SIG-M5 treated with dmso at 0.1 percent for 504 hours (cell line): ENCODE measurements at regions not wholly inside any gene's neighbourhood (a gene's known extent, or its start where the extent isn't known, plus 50 kb on each side); places are given as distances from the start of the nearest gene placed in this dataset.
A peak's percentile ranks its signal among the peaks of the same experiment; 100 is the strongest.
"Not testable (repeated sequence)": the region's sequence is repeated elsewhere in the genome, so short reads cannot be mapped to it uniquely, and the experiment has no call there.

Experiments used
- DNase-seq: peaks from one replicate; lab custom pipeline; 2025; ENCODE audit not compliant: unreplicated experiment; lab: John Stamatoyannopoulos, UW

GRCh38 chr14:26319139-26319864, 278.5 kb downstream of the NOVA1 start:
- no peak for DNase-seq

GRCh38 chr14:26304056-26304455, 293.8 kb downstream of the NOVA1 start:
- DNase-seq: no peak

- DNase-seq: peak; percentile 21
Observed at GRCh38 chr14:26293909-26294308, 303.9 kb downstream of the NOVA1 start.

GRCh38 chr14:26289891-26290486, 307.8 kb downstream of the NOVA1 start:
- no peak for DNase-seq

- DNase-seq: no peak
Observed at GRCh38 chr14:26286913-26287205, 311.0 kb downstream of the NOVA1 start.

- DNase-seq: no peak
Observed at GRCh38 chr14:26286081-26286912, 311.5 kb downstream of the NOVA1 start.

GRCh38 chr14:26282578-26282977, 315.3 kb downstream of the NOVA1 start:
- no peak for DNase-seq

GRCh38 chr14:26282011-26282410, 315.8 kb downstream of the NOVA1 start:
- DNase-seq: not testable (repeated sequence)

GRCh38 chr14:26281280-26281998, 316.4 kb downstream of the NOVA1 start:
- DNase-seq: peak; percentile 36

- peak; percentile 3 for DNase-seq
Observed at GRCh38 chr14:26276757-26277156, 321.1 kb downstream of the NOVA1 start.

- no peak for DNase-seq
Observed at GRCh38 chr14:26265170-26265685, 332.6 kb downstream of the NOVA1 start.

- no peak for DNase-seq
Observed at GRCh38 chr14:26261368-26262122, 336.3 kb downstream of the NOVA1 start.

- peak; percentile 12 for DNase-seq
Observed at GRCh38 chr14:26255213-26255612, 342.6 kb downstream of the NOVA1 start.

GRCh38 chr14:26252176-26252575, 345.7 kb downstream of the NOVA1 start:
- no peak for DNase-seq

GRCh38 chr14:26233118-26233517, 364.7 kb downstream of the NOVA1 start:
- DNase-seq: no peak

GRCh38 chr14:26218861-26219260, 379.0 kb downstream of the NOVA1 start:
- DNase-seq: no peak

GRCh38 chr14:26217778-26218177, 380.1 kb downstream of the NOVA1 start:
- no peak for DNase-seq

- DNase-seq: no peak
Observed at GRCh38 chr14:26216786-26217185, 381.0 kb downstream of the NOVA1 start.

GRCh38 chr14:26213846-26214575, 383.8 kb downstream of the NOVA1 start:
- DNase-seq: no peak

- no peak for DNase-seq
Observed at GRCh38 chr14:26209699-26210098, 388.1 kb downstream of the NOVA1 start.
